ENCODE measurements at regions not wholly inside any gene's neighbourhood (a gene's known extent, or its start where the extent isn't known, plus 50 kb on each side); places are given as distances from the start of the nearest gene placed in this dataset.
A peak's percentile ranks its signal among the peaks of the same experiment; 100 is the strongest.

GRCh38 chr12:126519833-126520232, 1454.6 kb downstream of the AACS start:
- H3K9me2 ChIP-seq (replicated peaks; ENCODE audit: low read length): no peaks in the 10 kb centered on the region
- H3K4me2 ChIP-seq (ENCODE audit: low read length): no peak overlapping the region
- H3K36me3 ChIP-seq (ENCODE audit: low read depth, low read length): no peaks in the 10 kb centered on the region
- peaks cover 6% of the 10 kb centered on the region; the same call in 1 of the 2 replicates for H3K27me3 ChIP-seq (ENCODE audit: low read length)
- no peak overlapping the region for H3K9ac ChIP-seq (ENCODE audit: low read length)
- TF ChIP-seq EZH2 (IDR thresholded peaks at IDR 0.05; ENCODE audit: low read length, unreplicated experiment) (no peak), EZH2phosphoT487 (IDR thresholded peaks at IDR 0.05; ENCODE audit: borderline replicate concordance, low read length) (no peak), CTCF (conservative IDR thresholded peaks at IDR 0.05; ENCODE audit: low read depth, low read length) (no peak)
- H3K4me3 ChIP-seq (ENCODE audit: low read length): no peak overlapping the region
- no peaks in the 10 kb centered on the region for H3K4me1 ChIP-seq (ENCODE audit: insufficient read depth, low read length)
- H3F3A ChIP-seq (ENCODE audit: low read length, unreplicated experiment): no peaks in the 10 kb centered on the region
- H3K79me2 ChIP-seq (ENCODE audit: low read length): no peaks in the 10 kb centered on the region
- no peaks in the 10 kb centered on the region for H4K20me1 ChIP-seq (ENCODE audit: low read length)
- ChIA-PET CTCF (no interaction called here), POLR2A (ENCODE audit: unreplicated experiment) (no interaction called here)
- H3K27ac ChIP-seq (ENCODE audit: low read length): no peak overlapping the region
- BruUV-seq (replicated peaks): no TSS peak
- 0 out of 2 replicates have a peak, but pooled peaks cover 5% of the 10 kb centered on the region for H3K9me3 ChIP-seq (ENCODE audit: low read length)
- H2AFZ ChIP-seq (ENCODE audit: low read length): 0 out of 2 replicates have a peak overlapping the region, but pooled peaks have one; percentile 7
- intact Hi-C loops (cut with micrococcal nuclease): no loop called here
- no peak for DNase-seq
- ATAC-seq: no peak

- no peak overlapping the region for H3K9ac ChIP-seq (ENCODE audit: low read length)
- no peaks in the 10 kb centered on the region for H3F3A ChIP-seq (ENCODE audit: low read length, unreplicated experiment)
- no peak for TF ChIP-seq CTCF (conservative IDR thresholded peaks at IDR 0.05; ENCODE audit: low read depth, low read length)
- TF ChIP-seq EZH2phosphoT487 (IDR thresholded peaks at IDR 0.05; ENCODE audit: borderline replicate concordance, low read length): no peak
- TF ChIP-seq EZH2 (IDR thresholded peaks at IDR 0.05; ENCODE audit: low read length, unreplicated experiment): no peak
- no peaks in the 10 kb centered on the region for H3K79me2 ChIP-seq (ENCODE audit: low read length)
- H3K4me2 ChIP-seq (ENCODE audit: low read length): no peak overlapping the region
- no peaks in the 10 kb centered on the region for H3K4me1 ChIP-seq (ENCODE audit: insufficient read depth, low read length)
- H3K4me3 ChIP-seq (ENCODE audit: low read length): no peak overlapping the region
- H3K27me3 ChIP-seq (ENCODE audit: low read length): peaks cover 6% of the 10 kb centered on the region; the same call in 1 of the 2 replicates
- no peaks in the 10 kb centered on the region for H3K36me3 ChIP-seq (ENCODE audit: low read depth, low read length)
- intact Hi-C loops (cut with micrococcal nuclease): no loop called here
- no peak for ATAC-seq
- CTCF ChIA-PET: no interaction called here
- H3K9me3 ChIP-seq (ENCODE audit: low read length): 0 out of 2 replicates have a peak, but pooled peaks cover 5% of the 10 kb centered on the region
- no TSS peak for BruUV-seq (replicated peaks)
- POLR2A ChIA-PET (ENCODE audit: unreplicated experiment): no interaction called here
- H2AFZ ChIP-seq (ENCODE audit: low read length): no peak overlapping the region
- H3K27ac ChIP-seq (ENCODE audit: low read length): no peak overlapping the region
- no peaks in the 10 kb centered on the region for H4K20me1 ChIP-seq (ENCODE audit: low read length)
- no peaks in the 10 kb centered on the region for H3K9me2 ChIP-seq (replicated peaks; ENCODE audit: low read length)
- DNase-seq: no peak
These were observed 1458.7 kb downstream of the AACS start for GRCh38 chr12:126523891-126524290.

- no peaks in the 10 kb centered on the region for H3K79me2 ChIP-seq (ENCODE audit: low read length)
- BruUV-seq (replicated peaks): no TSS peak
- no peaks in the 10 kb centered on the region for H3K4me1 ChIP-seq (ENCODE audit: insufficient read depth, low read length)
- 0 out of 2 replicates have a peak, but pooled peaks cover 3% of the 10 kb centered on the region for H3K9me3 ChIP-seq (ENCODE audit: low read length)
- TF ChIP-seq EZH2 (IDR thresholded peaks at IDR 0.05; ENCODE audit: low read length, unreplicated experiment): no peak
- TF ChIP-seq EZH2phosphoT487 (IDR thresholded peaks at IDR 0.05; ENCODE audit: borderline replicate concordance, low read length): no peak
- 0 out of 2 replicates have a peak, but pooled peaks have one; percentile 11 for TF ChIP-seq CTCF (conservative IDR thresholded peaks at IDR 0.05; ENCODE audit: low read depth, low read length)
- DNase-seq (no peak), ATAC-seq (no peak)
- POLR2A ChIA-PET (ENCODE audit: unreplicated experiment): no interaction called here
- H2AFZ ChIP-seq (ENCODE audit: low read length): no peak overlapping the region
- H3K4me2 ChIP-seq (ENCODE audit: low read length): no peak overlapping the region
- no peaks in the 10 kb centered on the region for H3F3A ChIP-seq (ENCODE audit: low read length, unreplicated experiment)
- no peak overlapping the region for H3K9ac ChIP-seq (ENCODE audit: low read length)
- no peaks in the 10 kb centered on the region for H4K20me1 ChIP-seq (ENCODE audit: low read length)
- H3K4me3 ChIP-seq (ENCODE audit: low read length): no peak overlapping the region
- no peaks in the 10 kb centered on the region for H3K36me3 ChIP-seq (ENCODE audit: low read depth, low read length)
- H3K27me3 ChIP-seq (ENCODE audit: low read length): peaks cover 4% of the 10 kb centered on the region; the same call in 1 of the 2 replicates
- CTCF ChIA-PET: no interaction called here
- H3K27ac ChIP-seq (ENCODE audit: low read length): no peak overlapping the region
- H3K9me2 ChIP-seq (replicated peaks; ENCODE audit: low read length): no peaks in the 10 kb centered on the region
- intact Hi-C loops (cut with micrococcal nuclease): no loop called here
These were observed 1469.3 kb downstream of the AACS start for GRCh38 chr12:126534495-126534894.

All from PC-3 (cell line).